ENCODE measurements at regions not wholly inside any gene's neighbourhood (a gene's known extent, or its start where the extent isn't known, plus 50 kb on each side); places are given as distances from the start of the nearest gene placed in this dataset.

DNA sequence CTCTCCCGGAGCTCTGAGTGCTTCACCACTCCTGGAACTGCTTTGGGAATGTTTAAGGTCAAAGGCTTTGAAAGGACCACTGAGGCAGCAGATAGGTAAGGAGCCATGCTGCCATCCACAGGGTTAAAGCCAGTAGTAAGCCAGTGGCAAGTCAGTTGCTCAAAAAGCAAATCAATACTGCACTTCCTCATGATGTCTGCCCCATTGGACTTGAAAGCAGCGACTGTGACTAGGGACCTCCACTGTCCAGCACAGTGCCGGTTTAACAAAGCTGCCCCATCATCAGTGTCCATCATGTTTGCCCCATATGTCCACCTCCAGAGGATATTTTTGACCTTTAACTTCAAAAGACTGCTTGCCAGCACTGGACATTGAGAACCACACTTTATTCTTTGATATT lies 49.9 kb upstream of the FGF13 start:
- H3K36me3 ChIP-seq (ENCODE audit: control insufficient read depth in 1 of 2, insufficient read depth in 2 of 2, low read depth in 1 of 2, low read length in 2 of 2), result no peaks in the 10 kb centered on the region
- H2AK5ac ChIP-seq (ENCODE audit: low read length, severe bottlenecking), result no peak overlapping the region
- H3K9me3 ChIP-seq (ENCODE audit: control insufficient read depth, low read length), result no peaks in the 10 kb centered on the region
- H3K14ac ChIP-seq (ENCODE audit: low read length in 2 of 2), result no peak overlapping the region
- H3K4me2 ChIP-seq (ENCODE audit: low read length, poor library complexity, severe bottlenecking), result no peak overlapping the region
- no peaks in the 10 kb centered on the region for H3K27me3 ChIP-seq (ENCODE audit: control insufficient read depth in 1 of 2, insufficient read depth in 1 of 2, low read length in 2 of 2)
- H2BK120ac ChIP-seq (ENCODE audit: low read depth, low read length), result no peak overlapping the region
- no peak overlapping the region for H4K91ac ChIP-seq (ENCODE audit: low read length)
- no peak overlapping the region for H4K8ac ChIP-seq (ENCODE audit: low read length)
- 75% methylated on average over 3 of the region's 3 CpGs for WGBS
- no peak overlapping the region for H3K23ac ChIP-seq (ENCODE audit: low read length in 2 of 2)
- no peak overlapping the region for H2AFZ ChIP-seq (ENCODE audit: low read depth, low read length)
- H3K79me1 ChIP-seq (replicated peaks; ENCODE audit: low read length, poor library complexity, severe bottlenecking), result no peaks in the 10 kb centered on the region
- no peak overlapping the region for H3K4ac ChIP-seq (ENCODE audit: low read depth in 1 of 2, low read length in 2 of 2)
- H2BK5ac ChIP-seq (ENCODE audit: low read depth, low read length, poor library complexity, severe bottlenecking), result no peak overlapping the region
- DNase-seq, result no peak
- peaks cover 2% of the 10 kb centered on the region for H3K4me1 ChIP-seq (ENCODE audit: control insufficient read depth, insufficient read depth, low read depth, low read length)
- H2BK12ac ChIP-seq (ENCODE audit: low read length in 2 of 2), result no peak overlapping the region
- no peak overlapping the region for H3K9ac ChIP-seq (ENCODE audit: low read length)
- no peak overlapping the region for H2BK15ac ChIP-seq (ENCODE audit: low read depth, poor library complexity, severe bottlenecking)
- no peak overlapping the region for H3K27ac ChIP-seq (ENCODE audit: low read length, poor library complexity, severe bottlenecking)
- no peak overlapping the region for H3K4me3 ChIP-seq (ENCODE audit: insufficient read depth in 1 of 2, low read depth in 1 of 2, low read length in 2 of 2)
- no peak overlapping the region for H3K18ac ChIP-seq (ENCODE audit: low read depth in 1 of 2, low read length in 2 of 2)
